B cell (primary cell): ENCODE measurements at regions not wholly inside any gene's neighbourhood (a gene's known extent, or its start where the extent isn't known, plus 50 kb on each side); places are given as distances from the start of the nearest gene placed in this dataset.

Source experiments
- CTCF ChIP-seq: fragments of 200-600 bp; IDR thresholded peaks from one replicate; pipeline ENCODE4 v1.8.0; 2022; ENCODE audit warnings: antibody characterized with exemption, mild to moderate bottlenecking
- EZH2 ChIP-seq: IDR thresholded peaks from 2 replicates; pipeline ENCODE4 v1.6.1; 2012; ENCODE audit warnings: borderline replicate concordance, low read depth, mild to moderate bottlenecking, moderate library complexity, low read length; ENCODE audit not compliant: insufficient read depth, poor library complexity, severe bottlenecking

- TF ChIP-seq CTCF (no peak), EZH2 (no peak)
Observed at GRCh38 chr13:43979492-43979891, 99.8 kb downstream of the LACC1 start.
